ENCODE measurements at regions not wholly inside any gene's neighbourhood (a gene's known extent, or its start where the extent isn't known, plus 50 kb on each side); places are given as distances from the start of the nearest gene placed in this dataset.

GRCh38 chr4:54539500-54540029 is 118.2 kb upstream of the KIT start:
- peak overlapping the region; percentile 34 to 50 for H3K4me3 ChIP-seq
- peaks cover 10% of the 10 kb centered on the region for H3K4me1 ChIP-seq
- H3K27ac ChIP-seq, result no peak overlapping the region
- H3K9me3 ChIP-seq, result no peaks in the 10 kb centered on the region
- peak in 1 of 2 donors; percentile 28 for TF ChIP-seq POLR2AphosphoS5 (IDR thresholded peaks at IDR 0.05; ENCODE audit: insufficient read depth in 1 of 2, low read depth in 1 of 2)
- TF ChIP-seq POLR2A (IDR thresholded peaks at IDR 0.05), result no peak
- TF ChIP-seq, protein P1, sequence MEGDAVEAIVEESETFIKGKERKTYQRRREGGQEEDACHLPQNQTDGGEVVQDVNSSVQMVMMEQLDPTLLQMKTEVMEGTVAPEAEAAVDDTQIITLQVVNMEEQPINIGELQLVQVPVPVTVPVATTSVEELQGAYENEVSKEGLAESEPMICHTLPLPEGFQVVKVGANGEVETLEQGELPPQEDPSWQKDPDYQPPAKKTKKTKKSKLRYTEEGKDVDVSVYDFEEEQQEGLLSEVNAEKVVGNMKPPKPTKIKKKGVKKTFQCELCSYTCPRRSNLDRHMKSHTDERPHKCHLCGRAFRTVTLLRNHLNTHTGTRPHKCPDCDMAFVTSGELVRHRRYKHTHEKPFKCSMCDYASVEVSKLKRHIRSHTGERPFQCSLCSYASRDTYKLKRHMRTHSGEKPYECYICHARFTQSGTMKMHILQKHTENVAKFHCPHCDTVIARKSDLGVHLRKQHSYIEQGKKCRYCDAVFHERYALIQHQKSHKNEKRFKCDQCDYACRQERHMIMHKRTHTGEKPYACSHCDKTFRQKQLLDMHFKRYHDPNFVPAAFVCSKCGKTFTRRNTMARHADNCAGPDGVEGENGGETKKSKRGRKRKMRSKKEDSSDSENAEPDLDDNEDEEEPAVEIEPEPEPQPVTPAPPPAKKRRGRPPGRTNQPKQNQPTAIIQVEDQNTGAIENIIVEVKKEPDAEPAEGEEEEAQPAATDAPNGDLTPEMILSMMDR (IDR thresholded peaks at IDR 0.05), result no peak
- intact Hi-C loops (cut with DNase I), result no loop called here
- peak in 1 of 2 donors; percentile 40 for DNase-seq (ENCODE audit: extremely low spot score in 2 of 2)
- H3K36me3 ChIP-seq, result no peaks in the 10 kb centered on the region
- no peaks in the 10 kb centered on the region for H3K27me3 ChIP-seq

- Histone ChIP-seq H3K4me3 (no peak overlapping the region), H3K9me3 (no peaks in the 10 kb centered on the region), H3K36me3 (no peaks in the 10 kb centered on the region), H3K27me3 (no peaks in the 10 kb centered on the region), H3K27ac (no peak overlapping the region), H3K4me1 (peaks cover 16% of the 10 kb centered on the region)
- intact Hi-C loops (cut with DNase I), result no loop called here
- TF ChIP-seq, protein P1 (IDR thresholded peaks at IDR 0.05), result no peak
- TF ChIP-seq POLR2A (IDR thresholded peaks at IDR 0.05), result no peak
- TF ChIP-seq POLR2AphosphoS5 (IDR thresholded peaks at IDR 0.05; ENCODE audit: insufficient read depth in 1 of 2, low read depth in 1 of 2), result no peak
- no peak for DNase-seq (ENCODE audit: extremely low spot score in 2 of 2)
These were observed 116.8 kb upstream of the KIT start for GRCh38 chr4:54540931-54541330.

DNA sequence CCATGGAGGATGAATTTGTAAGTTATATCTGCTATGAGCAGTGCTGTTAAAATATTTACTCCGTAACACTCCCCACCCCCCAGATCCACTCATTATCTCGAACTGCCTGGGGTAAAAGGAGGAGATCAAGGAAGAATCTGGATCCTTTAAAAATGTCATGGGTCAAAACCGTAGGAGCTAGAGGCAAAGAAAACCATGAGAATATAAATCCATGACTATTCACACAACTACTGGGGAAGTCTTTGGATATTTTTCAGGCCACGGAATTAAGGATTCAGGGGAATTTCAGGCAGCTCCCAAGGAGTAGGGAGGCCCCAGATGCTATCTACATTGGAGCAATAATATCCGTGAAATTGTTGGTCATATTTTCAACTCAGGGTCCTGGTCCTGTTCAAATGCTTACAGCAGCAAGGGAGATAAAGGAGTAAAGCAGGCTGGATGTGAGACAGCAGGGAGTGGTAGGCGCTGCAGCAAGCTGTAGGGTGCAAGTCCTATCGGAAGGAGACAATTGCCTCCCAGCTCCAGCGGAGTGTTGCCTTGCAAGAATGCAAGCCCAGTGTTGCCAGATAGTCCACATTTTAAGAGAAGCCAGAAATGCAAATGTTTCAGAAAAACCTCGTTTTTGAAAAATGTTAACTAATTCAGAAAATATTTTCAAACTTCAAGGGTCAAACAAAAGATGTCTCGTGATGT is 116.2 kb upstream of the KIT start:
- no peaks in the 10 kb centered on the region for H3K36me3 ChIP-seq
- H3K27me3 ChIP-seq, result no peaks in the 10 kb centered on the region
- TF ChIP-seq, protein P1 (IDR thresholded peaks at IDR 0.05), result no peak
- no peak for TF ChIP-seq POLR2A (IDR thresholded peaks at IDR 0.05)
- TF ChIP-seq POLR2AphosphoS5 (IDR thresholded peaks at IDR 0.05; ENCODE audit: insufficient read depth in 1 of 2, low read depth in 1 of 2), result no peak
- H3K4me1 ChIP-seq, result peaks cover 21% of the 10 kb centered on the region
- H3K27ac ChIP-seq, result no peak overlapping the region
- peak in 1 of 2 donors; percentile 9 for DNase-seq (ENCODE audit: extremely low spot score in 2 of 2)
- intact Hi-C loops (cut with DNase I), result no loop called here
- no peak overlapping the region for H3K4me3 ChIP-seq
- H3K9me3 ChIP-seq, result no peaks in the 10 kb centered on the region

DNA sequence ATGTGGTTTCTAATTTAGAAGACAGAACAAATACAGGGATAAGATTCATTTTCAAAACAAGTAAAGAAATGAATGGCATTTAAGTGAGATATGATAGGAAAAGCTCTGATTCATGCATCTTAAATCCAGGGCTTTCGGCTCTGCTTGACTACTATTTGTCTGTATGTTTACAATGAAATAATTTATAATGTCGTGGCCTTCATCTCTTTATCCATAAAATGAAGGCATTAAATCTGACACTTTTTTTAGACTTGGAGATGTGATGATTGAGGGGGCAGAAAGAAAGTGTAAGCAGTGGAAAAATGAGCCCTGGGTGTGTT is 115.7 kb upstream of the KIT start:
- intact Hi-C loops (cut with DNase I), result no loop called here
- H3K27ac ChIP-seq, result no peak overlapping the region
- H3K27me3 ChIP-seq, result no peaks in the 10 kb centered on the region
- no peak overlapping the region for H3K4me3 ChIP-seq
- H3K4me1 ChIP-seq, result peaks cover 24% of the 10 kb centered on the region
- no peaks in the 10 kb centered on the region for H3K9me3 ChIP-seq
- no peak for DNase-seq (ENCODE audit: extremely low spot score in 2 of 2)
- TF ChIP-seq POLR2A (IDR thresholded peaks at IDR 0.05) (no peak), POLR2AphosphoS5 (IDR thresholded peaks at IDR 0.05; ENCODE audit: insufficient read depth in 1 of 2, low read depth in 1 of 2) (no peak)
- TF ChIP-seq, protein P1 (IDR thresholded peaks at IDR 0.05), result no peak
- no peaks in the 10 kb centered on the region for H3K36me3 ChIP-seq

GRCh38 chr4:54542540-54543041 is 115.2 kb upstream of the KIT start:
- no peak overlapping the region for H3K27ac ChIP-seq
- TF ChIP-seq POLR2AphosphoS5 (IDR thresholded peaks at IDR 0.05; ENCODE audit: insufficient read depth in 1 of 2, low read depth in 1 of 2) (no peak), POLR2A (IDR thresholded peaks at IDR 0.05) (no peak)
- TF ChIP-seq, protein P1 (IDR thresholded peaks at IDR 0.05), result no peak
- no peaks in the 10 kb centered on the region for H3K9me3 ChIP-seq
- H3K36me3 ChIP-seq, result no peaks in the 10 kb centered on the region
- intact Hi-C loops (cut with DNase I), result no loop called here
- H3K27me3 ChIP-seq, result no peaks in the 10 kb centered on the region
- H3K4me3 ChIP-seq, result no peak overlapping the region
- peaks cover 24% of the 10 kb centered on the region for H3K4me1 ChIP-seq
- no peak for DNase-seq (ENCODE audit: extremely low spot score in 2 of 2)
